GM23248 (cell line): ENCODE measurements at regions not wholly inside any gene's neighbourhood (a gene's known extent, or its start where the extent isn't known, plus 50 kb on each side); places are given as distances from the start of the nearest gene placed in this dataset.

Source experiments
- DNase-seq: peaks from one replicate; pipeline ENCODE4 v3.0.0-alpha.2; 2015
- H2AFZ ChIP-seq: fragments of 200-600 bp; sonication (generic); 2 replicates; pipeline ENCODE4 v1.6.1; 2016; ENCODE audit warnings: antibody characterized with exemption
- H3F3A ChIP-seq: fragments of 200-600 bp; sonication (generic); 2 replicates; pipeline ENCODE4 v1.6.1; 2016; ENCODE audit warnings: mild to moderate bottlenecking, antibody characterized with exemption, mixed run types; ENCODE audit not compliant: insufficient read depth
- H3K27ac ChIP-seq: fragments of 200-600 bp; sonication (generic); 2 replicates; pipeline ENCODE4 v1.5.1; 2016; ENCODE audit warnings: mild to moderate bottlenecking
- H3K27me3 ChIP-seq: fragments of 200-600 bp; sonication (generic); replicated peaks from 2 replicates; pipeline ENCODE4 v1.6.1; 2016; ENCODE audit warnings: mild to moderate bottlenecking; ENCODE audit not compliant: insufficient read depth
- H3K36me3 ChIP-seq: fragments of 200-600 bp; sonication (generic); 2 replicates; pipeline ENCODE4 v1.6.1; 2016; ENCODE audit warnings: low read depth, mild to moderate bottlenecking
- H3K4me1 ChIP-seq: fragments of 200-600 bp; sonication (generic); 2 replicates; pipeline ENCODE4 v1.6.1; 2016; ENCODE audit warnings: mild to moderate bottlenecking; ENCODE audit not compliant: insufficient read depth
- H3K4me2 ChIP-seq: fragments of 200-600 bp; sonication (generic); one replicate; pipeline ENCODE4 v1.6.1; 2016; ENCODE audit warnings: mild to moderate bottlenecking; ENCODE audit not compliant: unreplicated experiment
- H3K4me3 ChIP-seq: fragments of 200-600 bp; sonication (generic); 2 replicates; pipeline ENCODE4 v1.5.1; 2016; ENCODE audit warnings: mild to moderate bottlenecking
- H3K79me2 ChIP-seq: fragments of 200-600 bp; sonication (generic); 2 replicates; pipeline ENCODE4 v1.6.1; 2016; ENCODE audit warnings: mild to moderate bottlenecking; ENCODE audit not compliant: insufficient read depth
- H3K9ac ChIP-seq: fragments of 200-600 bp; sonication (generic); 2 replicates; pipeline ENCODE4 v1.6.1; 2016; ENCODE audit warnings: mild to moderate bottlenecking
- H3K9me2 ChIP-seq: fragments of 200-600 bp; sonication (generic); 2 replicates; pipeline ENCODE4 v1.6.1; 2016; ENCODE audit warnings: mixed run types, mild to moderate bottlenecking, moderate library complexity; ENCODE audit not compliant: insufficient read depth
- H3K9me3 ChIP-seq: fragments of 200-600 bp; sonication (generic); one replicate; pipeline ENCODE4 v1.6.1; 2017; ENCODE audit warnings: low read depth
- H4K20me1 ChIP-seq: fragments of 200-600 bp; sonication (generic); 2 replicates; pipeline ENCODE4 v1.6.0; 2016; ENCODE audit not compliant: insufficient read depth
- EZH2 ChIP-seq: fragments of 200-600 bp; sonication (generic); IDR thresholded peaks from 2 replicates; pipeline ENCODE4 v1.6.1; 2018; ENCODE audit warnings: antibody characterized with exemption, mild to moderate bottlenecking; ENCODE audit not compliant: insufficient read depth, poor library complexity, severe bottlenecking
- EZH2phosphoT487 ChIP-seq: fragments of 200-600 bp; sonication (generic); IDR thresholded peaks from 2 replicates; pipeline ENCODE4 v1.6.1; 2018; ENCODE audit warnings: antibody characterized with exemption, moderate library complexity, mild to moderate bottlenecking, low read depth; ENCODE audit not compliant: insufficient read depth
- WGBS, 2 experiments: methylation state at CpG; one replicate each; pipeline ENCODE4 v1.1.6; 2015 to 2017; ENCODE audit warnings: low lambda C conversion rate in 2 of 2, low coverage in 1 of 2; ENCODE audit errors: missing lambda C conversion rate in 2 of 2; 5-methylcytosine and 5-hydroxymethylcytosine counted together
- in situ Hi-C: fragments of 300-500 bp; cut with MboI; formaldehyde crosslinking; loops from 2 replicates; pipeline ENCODE4 v1.15.0; 2020

DNA sequence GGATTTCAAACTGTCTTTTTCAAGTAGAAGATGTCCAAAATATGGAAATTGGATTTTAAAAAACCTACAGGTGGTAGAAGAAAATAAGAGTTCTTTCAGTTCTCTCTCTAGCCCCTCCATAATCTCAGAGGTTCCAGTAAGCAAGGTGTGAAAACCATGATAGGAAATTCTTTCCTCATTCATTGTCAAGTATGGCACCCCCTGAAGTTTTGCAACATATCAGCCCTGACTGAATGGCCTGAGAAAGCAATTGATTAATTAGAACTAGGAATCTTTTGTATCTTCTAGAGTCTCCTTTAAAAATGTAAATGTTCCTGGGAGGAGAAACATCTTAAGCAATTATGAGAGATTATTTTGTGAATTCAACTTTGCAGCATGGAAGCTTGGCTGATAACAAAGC is 198.7 kb upstream of the STXBP5 start:
- TF ChIP-seq EZH2 = no peak
- TF ChIP-seq EZH2phosphoT487 = no peak
- DNase-seq = no peak
- Histone ChIP-seq H3K36me3 (no peaks in the 10 kb centered on the region), H3K4me3 (no peak overlapping the region), H3K4me1 (peaks cover 14% of the 10 kb centered on the region), H3K27ac (no peak overlapping the region), H3K79me2 (no peaks in the 10 kb centered on the region), H3K9me2 (no peaks in the 10 kb centered on the region), H3K9me3 (no peaks in the 10 kb centered on the region), H2AFZ (no peak overlapping the region), H3F3A (peaks cover 18% of the 10 kb centered on the region; the same call in 1 of the 2 replicates), H3K9ac (no peak overlapping the region), H3K27me3 (no peaks in the 10 kb centered on the region), H3K4me2 (no peak overlapping the region), H4K20me1 (no peaks in the 10 kb centered on the region)
- in situ Hi-C loops = no loop called here

DNA sequence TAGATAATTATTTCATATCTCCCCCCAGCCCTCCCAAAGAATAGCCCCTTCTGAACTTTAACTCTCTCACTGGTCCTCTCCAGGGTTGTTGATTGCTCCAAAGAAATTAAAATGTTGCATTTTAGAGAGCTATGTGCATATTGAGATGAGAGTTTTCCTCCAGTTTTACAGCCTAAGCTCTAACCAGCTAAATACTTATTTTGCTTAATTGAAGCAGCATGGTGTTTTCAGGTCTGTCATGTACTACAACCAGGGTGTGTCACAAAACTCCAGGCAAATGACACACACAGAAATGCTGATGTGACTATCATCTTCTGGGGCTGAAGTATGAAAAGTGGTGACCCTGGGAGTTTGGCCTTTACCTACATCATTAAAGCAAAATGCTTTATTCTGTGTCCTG is 196.8 kb upstream of the STXBP5 start:
- in situ Hi-C loops = no loop called here
- no peaks in the 10 kb centered on the region for H3K9me2 ChIP-seq
- H3K9me3 ChIP-seq = no peaks in the 10 kb centered on the region
- no peaks in the 10 kb centered on the region for H3K36me3 ChIP-seq
- no peaks in the 10 kb centered on the region for H3K79me2 ChIP-seq
- H3F3A ChIP-seq = no peaks in the 10 kb centered on the region
- no peak for TF ChIP-seq EZH2
- TF ChIP-seq EZH2phosphoT487 = no peak
- no peaks in the 10 kb centered on the region for H3K27me3 ChIP-seq
- no peak overlapping the region for H2AFZ ChIP-seq
- no peak for DNase-seq
- no peak overlapping the region for H3K4me2 ChIP-seq
- no peaks in the 10 kb centered on the region for H3K4me1 ChIP-seq
- no peak overlapping the region for H3K9ac ChIP-seq
- H4K20me1 ChIP-seq = no peaks in the 10 kb centered on the region
- no peak overlapping the region for H3K4me3 ChIP-seq
- H3K27ac ChIP-seq = no peak overlapping the region

DNA sequence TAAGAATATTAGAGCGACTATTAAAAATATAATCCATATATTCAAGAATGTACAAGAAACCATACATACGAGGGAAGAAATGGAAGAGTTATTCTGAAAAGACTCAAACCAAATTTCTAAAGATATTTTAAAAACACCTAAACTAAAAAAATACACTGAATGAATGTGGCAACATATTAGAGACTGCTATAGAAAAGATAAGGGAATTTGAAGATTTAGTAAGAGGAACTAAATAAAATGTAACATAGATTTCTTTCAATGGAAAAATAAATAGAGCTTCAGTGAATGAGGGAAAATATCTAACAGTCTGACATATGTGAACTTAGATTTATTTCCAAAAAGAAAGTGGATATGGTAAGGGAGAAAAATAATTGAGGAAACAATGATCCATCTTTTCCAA is 194.9 kb upstream of the STXBP5 start:
- H3K27ac ChIP-seq = no peak overlapping the region
- H3K4me1 ChIP-seq = no peaks in the 10 kb centered on the region
- in situ Hi-C loops = no loop called here
- no peak overlapping the region for H3K9ac ChIP-seq
- H3K79me2 ChIP-seq = no peaks in the 10 kb centered on the region
- no peaks in the 10 kb centered on the region for H3K9me2 ChIP-seq
- no peak for TF ChIP-seq EZH2
- no peak for TF ChIP-seq EZH2phosphoT487
- no peaks in the 10 kb centered on the region for H3F3A ChIP-seq
- H4K20me1 ChIP-seq = no peaks in the 10 kb centered on the region
- WGBS, 2 experiments = 82 to 87% methylated on average over 2 of the region's 2 CpGs
- no peak overlapping the region for H3K4me3 ChIP-seq
- no peaks in the 10 kb centered on the region for H3K27me3 ChIP-seq
- H3K4me2 ChIP-seq = no peak overlapping the region
- DNase-seq = no peak
- no peaks in the 10 kb centered on the region for H3K36me3 ChIP-seq
- no peak overlapping the region for H2AFZ ChIP-seq
- no peaks in the 10 kb centered on the region for H3K9me3 ChIP-seq

DNA sequence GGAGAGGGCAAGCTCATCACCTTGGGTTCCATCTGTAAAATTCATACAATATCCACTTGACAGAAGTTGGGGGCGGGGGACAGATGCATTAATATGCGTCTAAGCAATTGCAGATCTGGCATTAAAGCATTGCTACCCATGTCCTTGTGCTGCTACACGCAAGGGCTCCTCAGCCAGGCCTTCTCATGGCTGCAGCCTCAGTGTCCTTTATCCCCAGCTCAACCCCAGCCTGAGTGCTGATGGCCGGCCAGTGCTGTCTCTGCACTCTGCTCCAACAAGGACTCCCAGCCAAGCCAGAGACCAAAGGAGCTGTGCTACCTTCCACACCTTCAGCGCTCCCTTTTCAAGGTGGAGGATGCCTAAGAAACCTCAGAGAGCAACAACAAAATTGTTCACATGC is 188.5 kb upstream of the STXBP5 start:
- no peaks in the 10 kb centered on the region for H3K9me2 ChIP-seq
- no peak overlapping the region for H3K4me2 ChIP-seq
- no peak overlapping the region for H2AFZ ChIP-seq
- 94 to 96% methylated on average over 5 of the region's 5 CpGs for WGBS, 2 experiments
- H3K9ac ChIP-seq = no peak overlapping the region
- no peaks in the 10 kb centered on the region for H3K9me3 ChIP-seq
- no peak for DNase-seq
- H3F3A ChIP-seq = no peaks in the 10 kb centered on the region
- no peaks in the 10 kb centered on the region for H3K79me2 ChIP-seq
- no peaks in the 10 kb centered on the region for H3K36me3 ChIP-seq
- no peak overlapping the region for H3K27ac ChIP-seq
- no peaks in the 10 kb centered on the region for H4K20me1 ChIP-seq
- in situ Hi-C loops = no loop called here
- H3K27me3 ChIP-seq = no peaks in the 10 kb centered on the region
- H3K4me3 ChIP-seq = no peak overlapping the region
- no peaks in the 10 kb centered on the region for H3K4me1 ChIP-seq
- TF ChIP-seq EZH2 (no peak), EZH2phosphoT487 (no peak)

DNA sequence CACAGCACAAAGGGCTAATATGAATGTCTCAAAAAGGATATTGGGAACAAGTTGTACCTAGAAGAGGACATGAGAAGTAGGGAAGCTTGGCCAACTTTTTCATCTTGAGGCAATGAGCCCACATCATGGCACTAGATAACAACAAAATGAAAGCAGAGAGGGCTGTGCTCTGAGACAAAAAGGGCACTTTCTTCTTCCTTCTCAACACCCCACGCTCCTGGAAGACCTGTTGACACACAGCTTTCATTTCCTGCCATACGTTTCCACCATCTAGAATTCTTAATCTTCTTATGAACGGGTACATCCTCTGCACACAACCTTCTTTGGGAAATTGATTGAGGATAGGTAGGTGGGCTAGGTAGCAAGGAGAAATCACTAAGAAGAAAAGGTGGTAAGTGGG is 187.8 kb upstream of the STXBP5 start:
- H3K4me3 ChIP-seq = no peak overlapping the region
- H3K27me3 ChIP-seq = no peaks in the 10 kb centered on the region
- no peaks in the 10 kb centered on the region for H3K79me2 ChIP-seq
- H3K36me3 ChIP-seq = no peaks in the 10 kb centered on the region
- H3K4me1 ChIP-seq = no peaks in the 10 kb centered on the region
- no peak overlapping the region for H2AFZ ChIP-seq
- no peaks in the 10 kb centered on the region for H4K20me1 ChIP-seq
- no peaks in the 10 kb centered on the region for H3K9me3 ChIP-seq
- TF ChIP-seq EZH2 (no peak), EZH2phosphoT487 (no peak)
- H3K27ac ChIP-seq = no peak overlapping the region
- H3F3A ChIP-seq = no peaks in the 10 kb centered on the region
- no peaks in the 10 kb centered on the region for H3K9me2 ChIP-seq
- no peak overlapping the region for H3K9ac ChIP-seq
- DNase-seq = no peak
- 64 to 73% methylated on average over 3 of the region's 3 CpGs for WGBS, 2 experiments
- no peak overlapping the region for H3K4me2 ChIP-seq
- in situ Hi-C loops = no loop called here
